Spinal cord (tissue), 9 donors: ENCODE measurements at regions not wholly inside any gene's neighbourhood (a gene's known extent, or its start where the extent isn't known, plus 50 kb on each side); places are given as distances from the start of the nearest gene placed in this dataset.
"Not testable (repeated sequence)": the region's sequence is repeated elsewhere in the genome, so short reads cannot be mapped to it uniquely, and the experiment has no call there.

Experiments
- DNase-seq, 6 donors: peaks; one replicate each; pipeline versions ENCODE4 v3.0.0 to v3.0.0-alpha.2; 2013 to 2015; ENCODE audit warnings: low spot score in 6 of 6, low read depth in 4 of 6
- H3K27ac ChIP-seq: one replicate; pipeline ENCODE4 v1.5.1; 2013; ENCODE audit warnings: low read depth, low read length, control low read depth
- H3K27me3 ChIP-seq: one replicate; pipeline ENCODE4 v1.6.1; 2013; ENCODE audit warnings: low read length; ENCODE audit not compliant: control insufficient read depth, insufficient read depth
- H3K36me3 ChIP-seq: one replicate; pipeline ENCODE4 v1.6.1; 2013; ENCODE audit warnings: low read length; ENCODE audit not compliant: control insufficient read depth, insufficient read depth
- H3K4me1 ChIP-seq: one replicate; pipeline ENCODE4 v1.6.1; 2013; ENCODE audit warnings: low read length; ENCODE audit not compliant: control insufficient read depth, insufficient read depth
- H3K4me3 ChIP-seq: one replicate; pipeline ENCODE4 v1.5.1; 2013; ENCODE audit warnings: low read depth, low read length, control low read depth
- H3K9me3 ChIP-seq: one replicate; pipeline ENCODE4 v1.6.1; 2013; ENCODE audit warnings: low read length; ENCODE audit not compliant: control insufficient read depth, insufficient read depth
- WGBS: methylation state at CpG from one replicate; pipeline ENCODE4 v1.1.5; 2013; ENCODE audit warnings: missing lambda C conversion rate; ENCODE audit not compliant: insufficient coverage; 5-methylcytosine and 5-hydroxymethylcytosine counted together
- donor health status: healthy.

GRCh38 chr6:68189217-68189815, 445.8 kb upstream of the ADGRB3 start:
- no CpG with 5 or more reads among the region's 3 CpGs for WGBS
- no peaks in the 10 kb centered on the region for H3K9me3 ChIP-seq
- no peaks in the 10 kb centered on the region for H3K27me3 ChIP-seq
- no peak overlapping the region for H3K27ac ChIP-seq
- H3K36me3 ChIP-seq, result no peaks in the 10 kb centered on the region
- no peak for DNase-seq
- no peak overlapping the region for H3K4me3 ChIP-seq
- H3K4me1 ChIP-seq, result no peaks in the 10 kb centered on the region

GRCh38 chr6:68186870-68187269, 448.2 kb upstream of the ADGRB3 start:
- no peaks in the 10 kb centered on the region for H3K27me3 ChIP-seq
- H3K4me3 ChIP-seq, result no peak overlapping the region
- no peaks in the 10 kb centered on the region for H3K4me1 ChIP-seq
- DNase-seq, result no peak
- no peaks in the 10 kb centered on the region for H3K9me3 ChIP-seq
- WGBS, result no CpG with 5 or more reads among the region's 2 CpGs
- H3K27ac ChIP-seq, result no peak overlapping the region
- H3K36me3 ChIP-seq, result no peaks in the 10 kb centered on the region

GRCh38 chr6:68182386-68182785, 452.7 kb upstream of the ADGRB3 start:
- 87% methylated on average over 3 of the region's 3 CpGs for WGBS
- H3K4me1 ChIP-seq, result no peaks in the 10 kb centered on the region
- peak in 1 of 6 donors; percentile 41 for DNase-seq
- H3K27me3 ChIP-seq, result no peaks in the 10 kb centered on the region
- H3K27ac ChIP-seq, result no peak overlapping the region
- H3K36me3 ChIP-seq, result no peaks in the 10 kb centered on the region
- H3K9me3 ChIP-seq, result no peaks in the 10 kb centered on the region
- H3K4me3 ChIP-seq, result no peak overlapping the region

- H3K4me1 ChIP-seq, H3K36me3 ChIP-seq, H3K27ac ChIP-seq, H3K9me3 ChIP-seq, DNase-seq, H3K4me3 ChIP-seq, H3K27me3 ChIP-seq: not testable (repeated sequence)
- no CpG with 5 or more reads among the region's 3 CpGs for WGBS
Measured at GRCh38 chr6:68181027-68181426, 454.1 kb upstream of the ADGRB3 start.

DNA sequence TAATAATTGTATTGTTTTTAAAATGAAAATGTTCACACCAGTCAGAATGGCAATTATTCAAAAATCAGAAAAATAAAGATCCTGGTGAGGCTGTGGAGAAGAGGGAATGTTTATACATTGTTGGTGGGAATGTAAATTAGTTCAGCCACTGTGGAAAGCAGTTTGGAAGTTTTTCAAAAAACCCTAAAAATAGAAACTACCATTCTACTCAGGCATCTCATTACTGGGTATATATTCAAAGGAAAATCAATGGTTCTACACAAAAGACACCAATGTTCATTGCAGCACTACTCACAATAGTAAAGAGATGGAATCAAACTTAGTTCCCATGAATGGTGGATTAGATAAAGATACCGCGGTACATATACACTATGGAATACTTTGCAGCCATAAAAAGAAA, 461.5 kb upstream of the ADGRB3 start:
- peak in 2 of 6 donors; percentile 41 to 51 for DNase-seq

GRCh38 chr6:68169922-68170321, 465.2 kb upstream of the ADGRB3 start:
- Histone ChIP-seq H3K4me3 (no peak overlapping the region), H3K27ac (no peak overlapping the region), H3K4me1 (no peaks in the 10 kb centered on the region), H3K9me3 (no peaks in the 10 kb centered on the region), H3K27me3 (no peaks in the 10 kb centered on the region), H3K36me3 (no peaks in the 10 kb centered on the region)
- WGBS, result 100% methylated on average over 1 of the region's 1 CpG
- no peak for DNase-seq

More for the DNA sequence above, 461.5 kb upstream of the ADGRB3 start:
- no peak overlapping the region for H3K4me3 ChIP-seq
- no peak overlapping the region for H3K27ac ChIP-seq
- H3K27me3 ChIP-seq, result no peaks in the 10 kb centered on the region
- WGBS, result no CpG with 5 or more reads among the region's 2 CpGs
- H3K9me3 ChIP-seq, result no peaks in the 10 kb centered on the region
- no peaks in the 10 kb centered on the region for H3K36me3 ChIP-seq
- no peaks in the 10 kb centered on the region for H3K4me1 ChIP-seq

GRCh38 chr6:68167604-68168003, 467.5 kb upstream of the ADGRB3 start:
- H3K4me3 ChIP-seq, result no peak overlapping the region
- H3K9me3 ChIP-seq, result no peaks in the 10 kb centered on the region
- H3K27ac ChIP-seq, result no peak overlapping the region
- H3K36me3 ChIP-seq, result no peaks in the 10 kb centered on the region
- H3K27me3 ChIP-seq, result no peaks in the 10 kb centered on the region
- no CpG with 5 or more reads among the region's 2 CpGs for WGBS
- DNase-seq, result no peak
- no peaks in the 10 kb centered on the region for H3K4me1 ChIP-seq

DNA sequence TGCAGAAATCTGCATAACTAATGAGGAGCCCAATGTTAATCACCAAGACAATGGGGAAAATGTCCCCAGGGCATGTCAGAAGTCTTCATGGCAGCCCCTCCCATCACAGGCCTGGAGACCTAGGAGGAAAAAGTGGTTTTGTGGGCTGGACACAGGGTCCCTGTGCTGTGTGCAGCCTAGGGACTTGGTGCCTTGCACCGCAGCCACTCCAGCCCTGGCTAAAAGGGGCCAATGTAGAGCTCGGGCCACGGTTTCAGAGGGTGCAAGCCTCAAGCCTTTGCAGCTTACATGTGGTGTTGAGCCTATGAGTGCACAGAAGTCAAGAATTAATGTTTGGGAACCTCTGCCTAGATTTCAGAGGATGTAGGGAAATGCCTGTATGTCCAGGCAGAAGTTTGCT, 474.3 kb upstream of the ADGRB3 start:
- not testable (repeated sequence) for H3K4me1 ChIP-seq, H3K27me3 ChIP-seq, H3K9me3 ChIP-seq, H3K36me3 ChIP-seq, DNase-seq, H3K27ac ChIP-seq, H3K4me3 ChIP-seq
- 96% methylated on average over 3 of the region's 3 CpGs for WGBS

- no peak overlapping the region for H3K27ac ChIP-seq
- H3K36me3 ChIP-seq, result no peaks in the 10 kb centered on the region
- no peak overlapping the region for H3K4me3 ChIP-seq
- no peaks in the 10 kb centered on the region for H3K4me1 ChIP-seq
- H3K9me3 ChIP-seq, result peaks cover 2% of the 10 kb centered on the region
- no peak for DNase-seq
- no peaks in the 10 kb centered on the region for H3K27me3 ChIP-seq
Measured at GRCh38 chr6:68160348-68160747, 474.7 kb upstream of the ADGRB3 start.

DNA sequence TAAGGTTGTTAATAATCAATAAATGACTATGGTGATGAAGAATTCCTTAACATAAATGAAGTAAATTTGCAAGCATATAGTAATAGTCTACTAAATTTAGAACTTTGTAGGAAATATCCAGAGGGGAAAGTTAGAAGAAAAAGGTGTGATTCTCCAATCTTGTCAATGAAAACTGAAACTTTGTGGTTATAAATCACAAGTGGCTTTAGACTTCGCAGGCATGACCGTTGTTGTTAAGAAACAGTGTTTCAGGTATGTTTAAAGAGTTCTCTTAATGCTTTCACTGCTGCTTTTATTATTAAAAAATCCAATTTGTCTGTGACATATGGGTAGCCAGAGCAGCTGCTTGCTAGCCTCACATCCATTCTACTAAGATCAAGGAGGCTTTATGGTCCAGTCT, 475.6 kb upstream of the ADGRB3 start:
- no CpG with 5 or more reads among the region's 2 CpGs for WGBS
- DNase-seq, result no peak
- H3K27ac ChIP-seq, result no peak overlapping the region
- peaks cover 2% of the 10 kb centered on the region for H3K9me3 ChIP-seq
- no peaks in the 10 kb centered on the region for H3K36me3 ChIP-seq
- H3K4me1 ChIP-seq, result no peaks in the 10 kb centered on the region
- no peak overlapping the region for H3K4me3 ChIP-seq
- no peaks in the 10 kb centered on the region for H3K27me3 ChIP-seq
